HG03108 (cell line): ENCODE measurements at regions not wholly inside any gene's neighbourhood (a gene's known extent, or its start where the extent isn't known, plus 50 kb on each side); places are given as distances from the start of the nearest gene placed in this dataset.
"Not testable (repeated sequence)": the region's sequence is repeated elsewhere in the genome, so short reads cannot be mapped to it uniquely, and the experiment has no call there.

ENCODE experiments used
- ATAC-seq: cut with Tn5 transposase; IDR thresholded peaks from one replicate; pipeline ENCODE4 v1.9.1; 2021; ENCODE audit warnings: moderate library complexity; ENCODE audit not compliant: unreplicated experiment

DNA sequence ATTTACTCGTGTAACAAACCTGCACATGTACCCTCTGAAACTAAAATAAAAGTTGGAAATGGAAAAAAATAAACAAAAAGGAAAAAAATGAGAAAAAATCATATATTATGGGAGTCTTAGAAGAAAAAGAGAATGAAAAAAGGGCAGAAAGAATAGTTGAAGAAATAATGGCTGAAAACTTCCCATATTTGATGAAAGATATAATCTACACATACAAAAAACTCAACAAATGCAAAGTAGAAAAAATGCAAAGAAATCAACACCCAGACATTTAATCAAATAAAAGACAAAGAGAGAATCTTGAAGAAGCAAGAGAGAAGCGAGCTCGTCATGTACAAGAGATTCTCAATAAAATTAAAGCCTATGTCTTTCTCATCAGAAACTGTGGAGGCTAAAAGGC, 73.8 kb downstream of the SLC25A46 start:
- no peak for ATAC-seq

DNA sequence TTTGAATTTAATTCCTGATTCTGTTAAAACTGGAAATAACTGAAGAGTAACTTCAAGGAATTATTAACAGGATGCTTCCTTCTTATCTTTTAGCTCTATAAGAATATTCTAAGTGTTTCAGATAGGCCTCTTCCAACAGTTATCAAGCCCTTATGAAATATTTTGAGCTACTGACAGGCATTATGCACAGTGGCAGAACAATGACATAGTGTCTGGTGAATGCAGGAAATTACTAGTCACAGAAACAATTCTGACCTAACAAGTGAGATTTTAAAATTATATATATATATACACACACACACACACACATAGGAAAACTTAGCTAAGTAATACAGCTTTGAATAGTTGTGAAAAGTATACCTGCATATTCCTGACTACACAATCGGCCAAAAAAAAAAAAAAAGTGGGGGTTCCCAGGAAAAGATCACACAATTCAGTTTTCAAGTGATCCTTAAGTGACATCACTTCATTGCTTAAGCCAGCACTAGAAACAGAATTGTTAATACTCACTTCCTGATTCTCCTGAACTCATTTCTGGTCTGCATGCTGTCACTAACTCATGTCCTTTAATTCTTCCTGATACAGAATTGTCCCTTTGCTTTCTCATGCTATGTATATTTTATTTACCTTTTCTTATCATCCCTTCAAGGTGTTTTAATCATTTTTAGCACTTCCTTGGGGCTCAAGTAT, 77.3 kb downstream of the SLC25A46 start:
- no peak for ATAC-seq

DNA sequence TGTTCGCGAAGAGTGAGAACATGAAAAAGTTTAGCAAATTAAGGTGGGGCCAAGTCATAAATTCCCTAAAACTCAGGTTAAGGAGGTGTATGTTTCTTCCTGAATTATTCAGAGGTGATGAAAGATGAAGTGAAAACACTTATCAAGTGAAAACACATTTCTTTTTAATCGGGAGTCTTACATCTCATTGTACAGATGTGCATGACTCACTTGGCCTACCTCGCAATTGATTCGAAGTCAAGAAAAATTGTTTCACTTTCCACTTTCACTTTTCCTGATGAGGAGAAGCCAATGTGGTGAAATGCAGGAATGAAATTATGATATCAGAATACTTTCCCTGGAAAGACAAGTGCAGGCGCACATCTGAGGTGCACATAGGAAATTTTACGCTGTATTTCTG, 78.7 kb downstream of the SLC25A46 start:
- no peak for ATAC-seq

GRCh38 chr5:110823571-110823970, 84.8 kb downstream of the SLC25A46 start:
- no peak for ATAC-seq

DNA sequence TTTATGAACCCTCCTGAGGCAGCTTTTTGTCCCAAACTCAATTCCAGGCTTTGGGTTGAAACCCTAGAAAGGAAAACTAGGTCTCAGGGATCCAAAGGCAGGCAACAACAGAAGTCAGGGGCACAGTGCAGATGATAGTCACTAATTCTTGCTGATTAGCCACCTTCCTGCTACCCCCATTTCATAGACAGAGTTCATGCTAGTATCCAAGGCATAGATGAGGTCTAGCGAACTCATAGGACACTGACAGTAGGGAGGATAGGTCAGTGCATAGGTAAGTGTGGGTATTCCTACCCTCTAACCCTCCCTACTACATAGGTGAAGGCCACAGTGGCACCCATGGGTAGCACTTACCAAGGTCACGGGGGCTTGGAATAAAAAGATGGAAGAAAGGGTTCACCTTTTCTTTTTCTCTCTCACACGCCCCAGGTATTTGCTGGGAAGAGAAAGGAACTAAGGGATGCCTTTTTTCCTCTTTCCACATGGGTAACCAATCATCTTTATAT, 86.2 kb downstream of the SLC25A46 start:
- no peak for ATAC-seq

- ATAC-seq, result no peak
Observed at GRCh38 chr5:110832683-110833082, 93.9 kb downstream of the SLC25A46 start.

GRCh38 chr5:110834933-110835332, 96.1 kb downstream of the SLC25A46 start:
- ATAC-seq, result not testable (repeated sequence)

GRCh38 chr5:110836851-110837250, 98.0 kb downstream of the SLC25A46 start:
- no peak for ATAC-seq

DNA sequence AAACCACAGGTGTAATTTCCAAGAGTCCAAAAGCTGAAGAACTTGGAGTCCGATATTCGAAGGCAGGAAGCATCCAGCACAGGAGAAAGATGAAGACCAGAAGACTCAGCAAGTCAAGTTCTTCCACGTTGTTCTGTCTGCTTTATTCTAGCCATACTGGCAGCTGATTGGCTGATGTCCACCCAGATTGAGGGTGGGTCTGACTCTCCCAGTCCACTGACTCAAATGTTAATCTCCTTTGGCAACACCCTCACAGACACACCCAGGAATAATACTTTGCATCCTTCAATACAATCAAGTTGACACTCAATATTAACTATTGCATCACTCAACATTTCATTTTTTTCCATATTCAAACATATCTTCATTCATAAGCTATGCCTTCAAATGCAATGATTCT, 99.5 kb downstream of the SLC25A46 start:
- ATAC-seq, result not testable (repeated sequence)

DNA sequence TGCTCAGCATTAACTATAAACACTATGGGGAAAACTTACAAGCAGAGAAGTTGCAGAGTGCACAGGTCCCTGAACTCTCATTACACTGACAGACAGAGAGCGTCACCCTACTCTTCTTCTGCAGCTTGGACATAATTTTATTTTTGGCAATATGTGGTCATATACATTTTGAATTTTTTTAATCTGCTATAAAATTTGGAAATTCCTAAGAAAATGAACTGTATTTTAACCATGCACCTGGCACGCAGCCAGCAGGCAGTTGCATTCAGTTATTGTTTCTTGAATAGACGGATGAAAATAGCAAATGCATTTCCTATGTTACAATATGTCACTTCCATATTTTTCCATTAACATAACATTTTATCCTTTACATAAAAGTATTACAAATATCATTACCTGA, 100.2 kb downstream of the SLC25A46 start:
- no peak for ATAC-seq

DNA sequence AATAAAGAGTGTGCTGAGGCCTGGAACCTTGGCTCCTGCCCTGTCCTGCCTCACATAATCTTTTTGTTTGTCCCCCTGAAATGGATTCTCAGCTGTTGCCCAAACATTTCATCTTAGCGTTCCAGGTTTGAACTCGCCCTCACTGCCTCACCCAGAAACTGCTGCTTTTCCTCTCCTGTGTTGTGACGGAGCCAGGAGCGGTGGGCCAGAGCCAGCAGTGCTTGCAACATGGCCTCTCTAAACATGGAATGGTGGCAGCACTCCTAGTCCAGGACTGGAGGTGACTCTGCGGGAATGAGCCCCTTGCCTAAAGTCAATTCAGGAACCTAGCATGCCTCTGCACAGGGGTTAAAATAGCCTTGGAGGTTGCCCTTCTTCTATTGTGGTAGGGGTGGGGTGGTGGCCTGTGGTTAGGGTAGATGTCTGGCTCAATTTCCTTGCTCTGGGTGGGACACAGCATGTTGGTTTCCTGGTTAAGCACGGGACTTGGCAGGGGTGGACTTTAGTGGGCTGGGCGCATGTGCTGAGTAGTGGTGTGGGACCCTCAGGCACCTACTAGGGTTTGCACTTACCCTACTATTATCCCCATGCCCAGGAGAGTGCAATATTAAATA, 101.6 kb downstream of the SLC25A46 start:
- ATAC-seq, result no peak

DNA sequence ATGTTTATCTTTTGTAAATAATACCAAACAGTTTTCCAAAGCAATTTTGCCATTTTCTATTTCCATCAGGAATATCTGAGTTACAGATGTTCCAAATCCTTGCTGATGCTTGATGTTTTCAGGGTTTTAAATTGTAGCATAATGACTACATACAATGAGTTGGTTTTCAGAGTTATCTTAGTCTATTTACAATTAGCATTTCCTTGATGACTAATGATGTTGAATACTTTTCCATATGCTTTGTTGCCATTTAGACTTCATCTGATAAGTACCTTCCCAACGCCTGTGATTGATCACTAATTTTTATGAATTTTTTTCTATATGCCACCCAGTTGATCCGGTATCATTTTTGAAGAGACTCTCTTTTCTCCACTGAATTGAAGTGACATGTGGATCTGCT, 102.3 kb downstream of the SLC25A46 start:
- no peak for ATAC-seq

- ATAC-seq, result no peak
Observed at GRCh38 chr5:110842948-110843347, 104.1 kb downstream of the SLC25A46 start.

GRCh38 chr5:110844251-110844650, 105.4 kb downstream of the SLC25A46 start:
- ATAC-seq, result no peak

GRCh38 chr5:110846398-110847001, 107.7 kb downstream of the SLC25A46 start:
- ATAC-seq, result no peak

- no peak for ATAC-seq
Observed at GRCh38 chr5:110851357-110851756, 112.5 kb downstream of the SLC25A46 start.

- ATAC-seq, result peak; percentile 93
Observed at GRCh38 chr5:110852053-110852452, 113.2 kb downstream of the SLC25A46 start.

DNA sequence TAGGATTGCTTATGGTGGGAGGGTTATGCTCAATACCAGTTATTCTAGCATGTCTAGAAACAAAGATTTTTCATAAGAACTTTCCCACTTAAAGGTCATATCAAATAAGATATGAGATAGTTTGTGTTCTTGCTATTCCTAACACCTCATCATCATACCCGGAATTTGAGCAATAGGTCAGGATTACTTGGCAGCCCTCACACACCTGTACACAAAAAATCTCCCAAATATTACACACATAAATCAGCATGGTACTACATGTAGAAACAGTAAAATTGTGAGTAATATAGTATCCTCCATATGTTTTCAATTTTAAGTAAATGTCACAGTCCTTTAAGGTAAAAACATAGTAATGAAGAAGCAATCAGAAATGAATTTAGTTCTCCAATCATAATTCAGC, 113.7 kb downstream of the SLC25A46 start:
- ATAC-seq, result no peak

DNA sequence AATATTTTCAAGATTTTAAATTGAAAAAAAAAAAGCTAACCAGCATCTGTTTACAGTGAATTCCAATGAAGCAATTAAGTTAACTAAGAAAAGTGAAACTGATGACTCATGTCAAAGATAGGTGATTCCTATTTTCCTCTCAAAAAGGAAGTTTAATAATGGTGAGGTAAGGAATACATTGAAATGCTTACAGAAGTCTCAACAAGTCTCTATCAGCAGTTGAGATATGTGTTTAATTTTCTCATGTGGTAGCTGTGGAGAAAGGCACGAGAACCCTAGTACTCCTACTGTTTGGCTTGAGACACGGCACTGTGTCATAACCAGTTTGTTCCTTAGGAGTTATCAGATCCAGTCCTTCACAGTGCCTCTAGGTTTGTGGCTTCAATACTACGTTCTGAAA, 114.5 kb downstream of the SLC25A46 start:
- ATAC-seq, result no peak

GRCh38 chr5:110854200-110854599, 115.4 kb downstream of the SLC25A46 start:
- no peak for ATAC-seq

DNA sequence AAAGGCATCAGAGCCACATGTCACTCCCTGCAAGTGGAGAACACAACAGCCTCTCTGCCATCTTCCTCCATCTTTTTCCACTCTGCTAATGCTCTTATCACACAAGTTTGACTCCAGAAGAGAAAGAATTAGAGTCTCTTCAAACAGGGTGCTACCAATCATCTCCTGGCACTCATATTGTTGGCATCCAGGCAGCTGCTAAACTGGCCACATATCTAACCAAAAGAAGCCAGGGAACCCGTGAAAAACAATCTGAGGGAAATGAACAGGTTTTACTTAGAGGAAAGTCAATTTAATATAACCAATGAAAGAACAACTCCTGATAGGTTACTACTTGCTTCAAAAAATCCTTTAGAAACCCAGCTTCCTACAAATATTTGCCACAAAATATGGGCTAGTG, 117.2 kb downstream of the SLC25A46 start:
- ATAC-seq, result no peak

DNA sequence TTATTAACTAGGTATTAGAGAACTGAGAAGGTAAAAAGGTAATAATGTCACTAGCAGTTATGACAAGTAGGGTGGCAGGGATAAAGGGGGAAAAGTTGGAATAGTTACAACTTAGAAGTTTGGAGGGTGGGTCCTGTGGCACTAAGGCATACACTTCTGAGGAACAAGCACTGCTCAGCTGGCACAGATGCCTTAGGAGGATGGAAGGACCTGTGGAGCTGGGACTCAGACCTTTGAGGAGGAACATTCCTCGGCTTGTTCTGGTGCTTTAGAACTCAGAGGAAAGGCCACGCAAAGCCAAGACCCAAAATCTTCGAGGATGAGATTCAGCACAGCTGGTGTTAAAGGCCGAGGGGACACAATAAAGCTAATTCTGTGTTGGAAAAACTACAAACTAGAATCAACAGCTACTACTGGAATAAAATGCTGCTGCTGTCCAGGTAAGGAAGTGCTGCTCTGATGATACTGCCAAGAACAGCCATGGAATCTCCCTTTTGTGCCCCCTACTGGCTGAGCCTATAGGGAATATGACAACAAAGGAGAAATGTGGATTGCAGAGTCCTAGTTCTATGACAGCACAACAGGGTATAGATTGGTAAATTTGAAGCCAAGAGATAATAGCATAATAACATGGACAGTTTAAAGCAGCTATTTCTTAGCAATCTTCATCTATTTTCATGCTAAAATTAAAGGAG, 126.7 kb downstream of the SLC25A46 start:
- ATAC-seq, result no peak
